ENCODE measurements at regions not wholly inside any gene's neighbourhood (a gene's known extent, or its start where the extent isn't known, plus 50 kb on each side); places are given as distances from the start of the nearest gene placed in this dataset.

DNA sequence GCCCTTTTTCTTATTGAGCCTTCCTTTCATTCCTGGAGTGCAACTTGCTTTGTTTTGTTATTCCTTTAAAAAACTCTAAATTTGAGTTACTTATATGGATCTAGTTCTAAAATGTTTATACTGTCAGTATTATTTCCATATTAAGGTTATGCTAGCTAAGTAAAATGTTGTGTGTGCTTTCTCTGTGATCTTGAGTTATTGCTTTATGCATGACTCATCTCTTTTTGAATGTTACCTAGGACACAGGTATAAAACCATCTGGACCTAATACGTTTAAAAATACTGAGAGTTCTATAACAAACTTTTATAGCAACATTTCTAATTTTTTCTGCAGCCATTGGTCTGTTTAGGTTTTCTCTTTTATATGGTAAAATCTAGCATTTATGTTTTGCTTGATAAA lies 132.8 kb upstream of the LGR5 start:
- TF ChIP-seq, protein P1, sequence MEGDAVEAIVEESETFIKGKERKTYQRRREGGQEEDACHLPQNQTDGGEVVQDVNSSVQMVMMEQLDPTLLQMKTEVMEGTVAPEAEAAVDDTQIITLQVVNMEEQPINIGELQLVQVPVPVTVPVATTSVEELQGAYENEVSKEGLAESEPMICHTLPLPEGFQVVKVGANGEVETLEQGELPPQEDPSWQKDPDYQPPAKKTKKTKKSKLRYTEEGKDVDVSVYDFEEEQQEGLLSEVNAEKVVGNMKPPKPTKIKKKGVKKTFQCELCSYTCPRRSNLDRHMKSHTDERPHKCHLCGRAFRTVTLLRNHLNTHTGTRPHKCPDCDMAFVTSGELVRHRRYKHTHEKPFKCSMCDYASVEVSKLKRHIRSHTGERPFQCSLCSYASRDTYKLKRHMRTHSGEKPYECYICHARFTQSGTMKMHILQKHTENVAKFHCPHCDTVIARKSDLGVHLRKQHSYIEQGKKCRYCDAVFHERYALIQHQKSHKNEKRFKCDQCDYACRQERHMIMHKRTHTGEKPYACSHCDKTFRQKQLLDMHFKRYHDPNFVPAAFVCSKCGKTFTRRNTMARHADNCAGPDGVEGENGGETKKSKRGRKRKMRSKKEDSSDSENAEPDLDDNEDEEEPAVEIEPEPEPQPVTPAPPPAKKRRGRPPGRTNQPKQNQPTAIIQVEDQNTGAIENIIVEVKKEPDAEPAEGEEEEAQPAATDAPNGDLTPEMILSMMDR (IDR thresholded peaks at IDR 0.05; ENCODE audit: insufficient read depth, low read length, poor library complexity, severe bottlenecking): no peak
- Histone ChIP-seq H3K36me3 (ENCODE audit: control insufficient read depth, insufficient read depth, low read length) (no peaks in the 10 kb centered on the region), H3K27me3 (replicated peaks; ENCODE audit: control insufficient read depth, insufficient read depth, low read length) (no peaks in the 10 kb centered on the region), H3K4me3 (replicated peaks; ENCODE audit: low read depth, low read length) (no peak overlapping the region)
- no peak for DNase-seq (ENCODE audit: extremely low read depth, insufficient read length)

DNA sequence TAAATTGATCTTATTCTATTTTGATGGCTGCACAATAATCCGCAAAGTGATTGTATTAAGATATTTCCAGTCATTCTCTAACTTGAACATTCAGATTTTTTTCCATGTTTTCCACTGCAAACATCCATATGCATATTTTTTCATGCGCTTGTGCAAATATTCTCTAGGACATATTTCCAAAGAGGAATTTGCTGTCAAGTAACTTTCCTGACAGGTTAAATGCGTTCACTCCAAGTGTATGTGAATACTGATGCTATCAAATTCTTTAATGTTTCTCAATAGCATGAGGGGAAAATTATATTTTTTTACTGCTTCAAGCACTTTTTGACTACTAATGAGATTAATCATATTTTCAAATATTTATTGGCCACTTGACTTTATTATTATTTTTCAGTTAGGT lies 135.3 kb upstream of the LGR5 start:
- TF ChIP-seq, protein P1 (IDR thresholded peaks at IDR 0.05; ENCODE audit: insufficient read depth, low read length, poor library complexity, severe bottlenecking): no peak
- no peaks in the 10 kb centered on the region for H3K36me3 ChIP-seq (ENCODE audit: control insufficient read depth, insufficient read depth, low read length)
- H3K4me3 ChIP-seq (replicated peaks; ENCODE audit: low read depth, low read length): no peak overlapping the region
- H3K27me3 ChIP-seq (replicated peaks; ENCODE audit: control insufficient read depth, insufficient read depth, low read length): no peaks in the 10 kb centered on the region
- no peak for DNase-seq (ENCODE audit: extremely low read depth, insufficient read length)

DNA sequence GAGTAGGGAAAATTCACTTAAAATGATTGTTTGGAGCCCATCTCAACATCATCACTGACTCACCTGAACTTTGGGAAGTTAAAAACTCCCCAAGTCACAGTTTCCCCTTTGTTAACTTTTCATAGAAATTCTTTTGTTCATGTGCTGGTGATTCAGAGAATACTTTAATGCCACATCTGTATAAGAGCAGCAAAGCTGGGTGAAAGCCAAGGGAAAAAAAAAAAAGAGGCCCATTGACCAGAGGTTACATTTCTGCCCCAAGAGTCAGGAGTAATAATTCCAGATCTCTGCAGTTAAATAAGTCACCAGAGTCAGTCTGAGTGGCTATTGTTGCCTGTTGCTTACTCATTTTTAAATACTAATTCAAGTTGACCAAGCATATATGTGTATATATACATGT lies 136.4 kb upstream of the LGR5 start:
- TF ChIP-seq, protein P1 (IDR thresholded peaks at IDR 0.05; ENCODE audit: insufficient read depth, low read length, poor library complexity, severe bottlenecking): no peak
- no peak overlapping the region for H3K4me3 ChIP-seq (replicated peaks; ENCODE audit: low read depth, low read length)
- DNase-seq (ENCODE audit: extremely low read depth, insufficient read length): no peak
- H3K27me3 ChIP-seq (replicated peaks; ENCODE audit: control insufficient read depth, insufficient read depth, low read length): no peaks in the 10 kb centered on the region; the same call in 1 of the 2 replicates
- no peaks in the 10 kb centered on the region for H3K36me3 ChIP-seq (ENCODE audit: control insufficient read depth, insufficient read depth, low read length)

DNA sequence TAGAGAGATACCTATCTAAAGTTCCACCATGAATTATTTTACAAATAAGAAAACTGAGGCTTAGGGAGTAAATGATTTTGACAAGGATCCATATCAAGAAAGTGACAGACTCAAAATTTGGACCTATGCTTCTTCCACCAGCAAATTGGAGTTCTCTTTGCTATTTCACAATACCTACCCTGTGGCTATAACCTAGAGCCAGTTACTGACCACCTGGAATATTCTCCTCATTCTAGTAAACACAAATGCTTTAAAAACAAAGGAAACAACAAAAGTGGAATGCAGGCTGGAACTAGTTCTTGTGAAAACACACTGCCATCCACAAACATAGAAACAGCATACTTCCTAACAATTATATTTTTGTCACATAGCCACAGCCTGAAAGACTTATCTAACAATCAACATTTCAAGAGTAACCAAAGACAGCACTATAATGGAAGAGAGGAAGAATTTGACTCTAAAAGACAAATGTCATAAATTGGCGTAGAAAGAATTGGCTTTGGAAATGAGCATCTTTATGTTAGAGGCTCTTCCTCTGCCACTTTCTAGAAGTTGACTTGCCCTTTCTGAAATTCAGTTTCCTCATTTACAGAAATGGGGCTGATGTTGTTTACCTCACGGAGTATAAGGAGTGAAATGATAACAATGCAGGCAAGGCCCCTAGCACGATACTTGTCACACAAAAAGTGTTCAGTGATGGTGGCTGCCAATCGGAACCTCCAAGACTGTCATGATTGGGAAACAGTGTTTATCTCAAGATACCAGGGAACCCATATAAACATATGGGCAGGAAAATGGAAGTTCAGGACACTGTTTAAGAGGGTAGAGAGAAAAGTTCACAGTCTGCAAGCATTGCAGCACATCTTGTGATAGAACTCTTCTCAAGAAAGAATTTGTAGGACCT lies 138.6 kb upstream of the LGR5 start:
- DNase-seq (ENCODE audit: extremely low read depth, insufficient read length): no peak
- Histone ChIP-seq H3K4me3 (replicated peaks; ENCODE audit: low read depth, low read length) (no peak overlapping the region), H3K36me3 (ENCODE audit: control insufficient read depth, insufficient read depth, low read length) (no peaks in the 10 kb centered on the region), H3K27me3 (replicated peaks; ENCODE audit: control insufficient read depth, insufficient read depth, low read length) (no peaks in the 10 kb centered on the region; the same call in 1 of the 2 replicates)
- TF ChIP-seq, protein P1 (IDR thresholded peaks at IDR 0.05; ENCODE audit: insufficient read depth, low read length, poor library complexity, severe bottlenecking): no peak

DNA sequence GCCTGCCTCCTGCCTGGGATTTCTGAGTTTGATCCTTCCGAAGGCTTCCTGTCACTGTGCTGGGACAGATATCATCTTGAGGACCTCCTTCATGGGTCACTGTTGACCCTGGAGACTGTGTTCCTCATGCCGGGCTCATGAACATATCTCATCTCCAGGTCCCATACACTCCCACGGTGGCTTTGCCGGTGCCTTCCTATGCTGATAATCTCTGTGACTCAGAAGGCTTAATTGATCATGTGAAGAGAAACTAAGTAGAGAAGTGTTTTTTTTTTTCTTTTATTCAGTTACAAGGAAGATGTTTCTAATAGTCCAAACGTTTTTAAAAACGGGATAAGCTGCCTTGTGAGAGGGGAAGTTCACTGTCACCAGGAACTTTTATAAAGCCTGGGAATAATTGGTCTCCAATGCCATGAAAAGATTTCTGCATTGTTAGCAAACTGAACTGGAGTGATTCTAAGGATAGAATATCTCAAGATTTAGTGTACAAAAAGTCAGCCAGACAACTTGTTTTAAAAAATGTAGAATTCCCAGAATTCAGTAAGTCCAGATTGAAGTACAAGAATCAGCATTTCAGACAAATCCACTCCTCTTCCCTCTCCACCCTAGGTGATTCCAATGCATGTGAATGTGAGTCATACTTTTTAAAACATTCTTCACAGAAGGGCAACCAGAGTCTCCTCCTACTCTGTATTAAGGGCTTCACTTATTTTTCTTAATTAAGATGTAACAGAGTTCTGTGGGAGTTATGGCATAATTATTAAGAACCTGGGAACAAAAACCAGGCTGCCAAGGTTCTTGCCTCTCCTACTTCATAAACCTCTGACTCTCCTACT lies 139.8 kb upstream of the LGR5 start:
- TF ChIP-seq, protein P1 (IDR thresholded peaks at IDR 0.05; ENCODE audit: insufficient read depth, low read length, poor library complexity, severe bottlenecking): no peak
- no peaks in the 10 kb centered on the region; the same call in 1 of the 2 replicates for H3K27me3 ChIP-seq (replicated peaks; ENCODE audit: control insufficient read depth, insufficient read depth, low read length)
- H3K4me3 ChIP-seq (replicated peaks; ENCODE audit: low read depth, low read length): no peak overlapping the region
- no peaks in the 10 kb centered on the region for H3K36me3 ChIP-seq (ENCODE audit: control insufficient read depth, insufficient read depth, low read length)
- no peak for DNase-seq (ENCODE audit: extremely low read depth, insufficient read length)
